ENCODE measurements at regions not wholly inside any gene's neighbourhood (a gene's known extent, or its start where the extent isn't known, plus 50 kb on each side); places are given as distances from the start of the nearest gene placed in this dataset.

- TF ChIP-seq POLR2AphosphoS5 (IDR thresholded peaks at IDR 0.05) = no peak
- TF ChIP-seq CTCF (IDR thresholded peaks at IDR 0.05) = no peak
- TF ChIP-seq POLR2A (IDR thresholded peaks at IDR 0.05) = no peak
- no peak for TF ChIP-seq EP300 (IDR thresholded peaks at IDR 0.05)
- 65 to 76% methylated on average over 4 of the region's 4 CpGs for WGBS, 2 donors
- H3K9me3 ChIP-seq = no peaks in the 10 kb centered on the region
- intact Hi-C loops (cut with DNase I) = no loop called here
- H3K4me3 ChIP-seq = no peak overlapping the region
- H3K4me1 ChIP-seq = no peaks in the 10 kb centered on the region
- H3K27me3 ChIP-seq = no peaks in the 10 kb centered on the region
- DNase-seq = no peak
- H3K36me3 ChIP-seq = no peaks in the 10 kb centered on the region
- no peak overlapping the region for H3K27ac ChIP-seq
These were observed 249.8 kb upstream of the ID4 start for GRCh38 chr6:19587238-19587942.

- DNase-seq = no peak
- H3K36me3 ChIP-seq = no peaks in the 10 kb centered on the region
- no peaks in the 10 kb centered on the region for H3K27me3 ChIP-seq
- intact Hi-C loops (cut with DNase I) = no loop called here
- no peaks in the 10 kb centered on the region for H3K9me3 ChIP-seq
- H3K4me1 ChIP-seq = no peaks in the 10 kb centered on the region
- H3K4me3 ChIP-seq = no peak overlapping the region
- WGBS, 2 donors = 80 to 90% methylated on average over 5 of the region's 5 CpGs
- TF ChIP-seq CTCF (IDR thresholded peaks at IDR 0.05) = no peak
- TF ChIP-seq POLR2A (IDR thresholded peaks at IDR 0.05) = no peak
- no peak for TF ChIP-seq POLR2AphosphoS5 (IDR thresholded peaks at IDR 0.05)
- no peak for TF ChIP-seq EP300 (IDR thresholded peaks at IDR 0.05)
- no peak overlapping the region for H3K27ac ChIP-seq
These were observed 246.6 kb upstream of the ID4 start for GRCh38 chr6:19590501-19591131.

- intact Hi-C loops (cut with DNase I) = no loop called here
- Histone ChIP-seq H3K36me3 (no peaks in the 10 kb centered on the region), H3K4me3 (no peak overlapping the region), H3K4me1 (no peaks in the 10 kb centered on the region), H3K9me3 (no peaks in the 10 kb centered on the region), H3K27me3 (no peaks in the 10 kb centered on the region), H3K27ac (no peak overlapping the region)
- WGBS, 2 donors = 66 to 81% methylated on average over 5 of the region's 5 CpGs
- DNase-seq = no peak
- TF ChIP-seq CTCF (IDR thresholded peaks at IDR 0.05) = no peak
- TF ChIP-seq POLR2AphosphoS5 (IDR thresholded peaks at IDR 0.05) = no peak
These were observed 239.3 kb upstream of the ID4 start for GRCh38 chr6:19597809-19598320.

GRCh38 chr6:19599796-19600464 is 237.2 kb upstream of the ID4 start:
- H3K9me3 ChIP-seq = no peaks in the 10 kb centered on the region
- TF ChIP-seq POLR2A (IDR thresholded peaks at IDR 0.05) (no peak), POLR2AphosphoS5 (IDR thresholded peaks at IDR 0.05) (no peak), CTCF (IDR thresholded peaks at IDR 0.05) (no peak), EP300 (IDR thresholded peaks at IDR 0.05) (no peak)
- H3K4me1 ChIP-seq = no peaks in the 10 kb centered on the region
- H3K4me3 ChIP-seq = no peak overlapping the region
- 42 to 49% methylated on average over 5 of the region's 5 CpGs for WGBS, 2 donors
- intact Hi-C loops (cut with DNase I) = no loop called here
- H3K36me3 ChIP-seq = no peaks in the 10 kb centered on the region
- no peak overlapping the region for H3K27ac ChIP-seq
- H3K27me3 ChIP-seq = no peaks in the 10 kb centered on the region
- no peak for DNase-seq

All from sigmoid colon (tissue), 6 donors.